Endothelial cell of umbilical vein (primary cell): ENCODE measurements at regions not wholly inside any gene's neighbourhood (a gene's known extent, or its start where the extent isn't known, plus 50 kb on each side); places are given as distances from the start of the nearest gene placed in this dataset.
"Not testable (repeated sequence)": the region's sequence is repeated elsewhere in the genome, so short reads cannot be mapped to it uniquely, and the experiment has no call there.

Source experiments
- BruUV-seq: library from RNA; stranded (reverse); fragments of 400-500 nt; replicated peaks from 2 replicates; lab custom pipeline; 2021; lab: Mats Ljungman, UMichigan
- CTCF ChIA-PET: fragments of 300-600, 350-600 bp; sonication (Branson Sonifier 250); formaldehyde crosslinking; loops from one replicate; lab custom pipeline; 2021; ENCODE audit warnings: antibody characterized with exemption, inconsistent platforms; lab: Charles Lee
- POLR2A ChIA-PET: fragments of 300-600, 350-600 bp; sonication (Branson Sonifier 250); formaldehyde crosslinking; loops from one replicate; lab custom pipeline; 2021; ENCODE audit warnings: antibody characterized with exemption, inconsistent platforms; lab: Charles Lee
- DNase-seq: peaks from one replicate; pipeline ENCODE4 v3.0.0-alpha.2; 2011; ENCODE audit warnings: low read depth, low spot score
- FAIRE-seq: peaks from 2 replicates; lab custom pipeline; 2011; peaks lifted over from hg19 to GRCh38; lab: Jason Lieb, UNC
- H2AFZ ChIP-seq: 2 replicates; pipeline ENCODE4 v1.6.0; 2012; ENCODE audit warnings: low read depth, low read length, control low read depth, inconsistent platforms
- H3K27ac ChIP-seq: 2 replicates; pipeline ENCODE4 v1.5.1; 2011; ENCODE audit warnings: low read depth, mild to moderate bottlenecking, control low read depth, low read length, moderate library complexity; ENCODE audit not compliant: insufficient read depth
- H3K27me3 ChIP-seq, 2 experiments: 2 replicates each; pipeline versions ENCODE4 v1.6.0 to v1.6.1; 2011; ENCODE audit warnings: low read length in 2 of 2, mixed read lengths in 1 of 2; ENCODE audit not compliant: control insufficient read depth in 2 of 2, insufficient read depth in 2 of 2
- H3K36me3 ChIP-seq, 2 experiments: 2 replicates in 1 of 2; 3 replicates in 1 of 2; pipeline ENCODE4 v1.5.1; 2011; ENCODE audit warnings: low read length in 2 of 2, mild to moderate bottlenecking in 1 of 2, moderate library complexity in 1 of 2; ENCODE audit not compliant: control insufficient read depth in 2 of 2, insufficient read depth in 2 of 2; ENCODE audit errors: extremely low read depth in 1 of 2
- H3K4me1 ChIP-seq: 3 replicates; pipeline ENCODE4 v1.5.1; 2011; ENCODE audit warnings: mild to moderate bottlenecking, low read length; ENCODE audit not compliant: control insufficient read depth, insufficient read depth; ENCODE audit errors: extremely low read depth
- H3K4me2 ChIP-seq: 2 replicates; pipeline ENCODE4 v1.6.1; 2011; ENCODE audit warnings: low read length, control low read depth, mixed read lengths; ENCODE audit not compliant: insufficient read depth
- H3K4me3 ChIP-seq, 3 experiments: fragments of 200-600 bp in 1 of 3; sonication (generic), shearing (Covaris generic) in 1 of 3; replicated peaks in 1 of 3; 2 replicates each; pipeline ENCODE4 v1.5.1; 2011 to 2016; ENCODE audit warnings: control low read depth in 3 of 3, low read length in 3 of 3, mild to moderate bottlenecking in 2 of 3, inconsistent platforms in 1 of 3, low read depth in 1 of 3, moderate library complexity in 1 of 3; ENCODE audit not compliant: insufficient read depth in 1 of 3
- H3K79me2 ChIP-seq: 2 replicates; pipeline ENCODE4 v1.6.0; 2012; ENCODE audit warnings: low read length, inconsistent platforms; ENCODE audit not compliant: control insufficient read depth, insufficient read depth
- H3K9ac ChIP-seq: replicated peaks from 2 replicates; pipeline ENCODE3; 2011; ENCODE audit warnings: low read length, control low read depth; ENCODE audit not compliant: insufficient read depth; ENCODE audit errors: extremely low read depth
- H3K9me1 ChIP-seq: replicated peaks from 3 replicates; pipeline ENCODE4 v1.6.0; 2011; ENCODE audit warnings: mild to moderate bottlenecking, low read length; ENCODE audit not compliant: control insufficient read depth, insufficient read depth; ENCODE audit errors: extremely low read depth
- H3K9me3 ChIP-seq: replicated peaks from 2 replicates; pipeline ENCODE4 v1.5.1; 2012; ENCODE audit warnings: low read length, inconsistent platforms; ENCODE audit not compliant: control insufficient read depth, insufficient read depth
- H4K20me1 ChIP-seq: replicated peaks from 2 replicates; pipeline ENCODE3; 2011; ENCODE audit warnings: mild to moderate bottlenecking, low read length; ENCODE audit not compliant: control insufficient read depth, insufficient read depth; ENCODE audit errors: extremely low read depth
- dilution Hi-C: fragments of 300-500 bp; cut with MboI; formaldehyde crosslinking; loops from one replicate; pipeline ENCODE4 v1.15.0; 2019; ENCODE audit warnings: low sequenced_read_pairs; ENCODE audit not compliant: extremely low pct_ligation_motif_present
- intact Hi-C: fragments of 100-400 bp; cut with micrococcal nuclease; formaldehyde crosslinking; loops from one replicate; pipeline ENCODE4 v1.10.0; 2022
- TF ChIP-seq, protein P1 (sequence below), 2 donors: IDR thresholded peaks; 1 replicate in 1 of 2; 2 replicates in 1 of 2; pipeline ENCODE4 v1.5.1; 2011; ENCODE audit warnings: low read length in 2 of 2, mild to moderate bottlenecking in 2 of 2, moderate library complexity in 2 of 2, control low read depth in 1 of 2, inconsistent platforms in 1 of 2, low read depth in 1 of 2; ENCODE audit not compliant: insufficient read depth in 1 of 2; ENCODE audit errors: extremely low read depth in 1 of 2

GRCh38 chr9:135181336-135181735 is 93.9 kb downstream of the OLFM1 start:
- Histone ChIP-seq H3K9me1 (no peaks in the 10 kb centered on the region), H3K4me1 (no peaks in the 10 kb centered on the region), H3K4me2 (no peak overlapping the region), H3K27me3 (no peaks in the 10 kb centered on the region), H3K79me2 (no peaks in the 10 kb centered on the region), H3K9ac (no peak overlapping the region), H2AFZ (no peak overlapping the region), H3K9me3 (no peaks in the 10 kb centered on the region), H3K36me3 (no peaks in the 10 kb centered on the region), H4K20me1 (no peaks in the 10 kb centered on the region), H3K4me3 (no peak overlapping the region), H3K27ac (no peak overlapping the region)
- FAIRE-seq, result no peak
- BruUV-seq, result no TSS peak
- ChIA-PET CTCF (no interaction called here), POLR2A (no interaction called here)
- dilution Hi-C loops (no loop called here), intact Hi-C loops (no loop called here)
- no peak for DNase-seq
- TF ChIP-seq, protein P1, sequence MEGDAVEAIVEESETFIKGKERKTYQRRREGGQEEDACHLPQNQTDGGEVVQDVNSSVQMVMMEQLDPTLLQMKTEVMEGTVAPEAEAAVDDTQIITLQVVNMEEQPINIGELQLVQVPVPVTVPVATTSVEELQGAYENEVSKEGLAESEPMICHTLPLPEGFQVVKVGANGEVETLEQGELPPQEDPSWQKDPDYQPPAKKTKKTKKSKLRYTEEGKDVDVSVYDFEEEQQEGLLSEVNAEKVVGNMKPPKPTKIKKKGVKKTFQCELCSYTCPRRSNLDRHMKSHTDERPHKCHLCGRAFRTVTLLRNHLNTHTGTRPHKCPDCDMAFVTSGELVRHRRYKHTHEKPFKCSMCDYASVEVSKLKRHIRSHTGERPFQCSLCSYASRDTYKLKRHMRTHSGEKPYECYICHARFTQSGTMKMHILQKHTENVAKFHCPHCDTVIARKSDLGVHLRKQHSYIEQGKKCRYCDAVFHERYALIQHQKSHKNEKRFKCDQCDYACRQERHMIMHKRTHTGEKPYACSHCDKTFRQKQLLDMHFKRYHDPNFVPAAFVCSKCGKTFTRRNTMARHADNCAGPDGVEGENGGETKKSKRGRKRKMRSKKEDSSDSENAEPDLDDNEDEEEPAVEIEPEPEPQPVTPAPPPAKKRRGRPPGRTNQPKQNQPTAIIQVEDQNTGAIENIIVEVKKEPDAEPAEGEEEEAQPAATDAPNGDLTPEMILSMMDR (IDR thresholded peaks at IDR 0.05; ENCODE audit: extremely low read depth in 1 of 2, insufficient read depth in 1 of 2, low read depth in 1 of 2, low read length in 2 of 2), result no peak

DNA sequence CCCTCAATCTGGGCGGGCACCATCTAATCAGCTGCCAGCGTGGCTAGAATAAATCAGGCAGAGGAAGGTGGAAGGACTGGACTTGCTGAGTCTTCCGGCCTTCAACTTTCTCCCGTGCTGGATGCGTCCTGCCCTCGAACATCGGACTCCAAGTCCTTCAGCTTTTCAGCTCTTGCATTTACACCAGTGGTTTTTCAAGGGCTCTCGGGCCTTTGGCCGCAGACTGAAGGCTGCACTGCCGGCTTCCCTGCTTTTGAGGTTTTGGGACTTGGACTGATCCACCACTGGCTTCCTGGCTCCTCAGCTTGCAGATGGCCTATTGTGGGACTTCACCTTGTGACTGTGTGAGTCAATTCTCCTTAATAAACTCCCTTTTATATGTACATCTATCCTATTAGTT is 94.4 kb downstream of the OLFM1 start:
- H2AFZ ChIP-seq, intact Hi-C loops, H3K9me1 ChIP-seq, BruUV-seq, H3K79me2 ChIP-seq, FAIRE-seq, H3K4me3 ChIP-seq, H3K27me3 ChIP-seq, H3K36me3 ChIP-seq, H3K27ac ChIP-seq, DNase-seq, POLR2A ChIA-PET, H3K9me3 ChIP-seq, H3K4me1 ChIP-seq, dilution Hi-C loops, CTCF ChIA-PET, H3K4me2 ChIP-seq, H3K9ac ChIP-seq, H4K20me1 ChIP-seq: not testable (repeated sequence)
